Upper lobe of left lung (tissue), 6 donors: ENCODE measurements at regions not wholly inside any gene's neighbourhood (a gene's known extent, or its start where the extent isn't known, plus 50 kb on each side); places are given as distances from the start of the nearest gene placed in this dataset.
"Not testable (repeated sequence)": the region's sequence is repeated elsewhere in the genome, so short reads cannot be mapped to it uniquely, and the experiment has no call there.

Experiments used
- ATAC-seq, 2 donors: fragments of 200-7000 bp; cut with Tn5 transposase; one replicate each; pipeline ENCODE4 v1.9.1; 2022; ENCODE audit warnings: mild to moderate bottlenecking in 2 of 2, moderate library complexity in 2 of 2; ENCODE audit not compliant: low FRiP score in 2 of 2
- DNase-seq, 2 donors: peaks; one replicate each; pipeline ENCODE4 v3.0.0-alpha.2; 2019 to 2020
- H3K27ac ChIP-seq, 4 donors: fragments of 200-600 bp; sonication (generic); one replicate each; pipeline ENCODE4 v1.5.1; 2016 to 2019
- H3K27me3 ChIP-seq, 4 donors: fragments of 200-600 bp; sonication (generic); one replicate each; pipeline ENCODE4 v1.5.1; 2017 to 2019
- H3K36me3 ChIP-seq, 4 donors: fragments of 200-600 bp; sonication (generic); one replicate each; pipeline ENCODE4 v1.5.1; 2016 to 2019
- H3K4me1 ChIP-seq, 4 donors: fragments of 200-600 bp; sonication (generic); one replicate each; pipeline ENCODE4 v1.5.1; 2018 to 2019
- H3K4me3 ChIP-seq, 4 donors: fragments of 200-600 bp; sonication (generic); one replicate each; pipeline ENCODE4 v1.5.1; 2017 to 2019; ENCODE audit warnings: mild to moderate bottlenecking in 2 of 4, moderate library complexity in 1 of 4
- H3K9me3 ChIP-seq, 4 donors: fragments of 200-600 bp; sonication (generic); one replicate each; pipeline ENCODE4 v1.5.1; 2018 to 2019
- EP300 ChIP-seq, 4 donors: sonication (generic); formaldehyde crosslinking; IDR thresholded peaks; one replicate each; pipeline ENCODE4 v1.5.1; 2017; ENCODE audit warnings: antibody characterized with exemption in 4 of 4, control low read depth in 2 of 4
- POLR2A ChIP-seq, 4 donors: fragments of 450-650 bp; IDR thresholded peaks; one replicate each; pipeline ENCODE4 v1.5.1; 2016 to 2017; ENCODE audit warnings: antibody characterized with exemption in 4 of 4, mild to moderate bottlenecking in 2 of 4
- POLR2AphosphoS5 ChIP-seq, 2 donors: sonication (generic); formaldehyde crosslinking; IDR thresholded peaks; one replicate each; pipeline ENCODE4 v1.5.1; 2017; ENCODE audit warnings: antibody characterized with exemption in 2 of 2
- WGBS, 2 donors: methylation state at CpG; one replicate each; pipeline ENCODE4 v1.1.5; 2017 to 2018; 5-methylcytosine and 5-hydroxymethylcytosine counted together
- TF ChIP-seq, protein P1 (sequence below), 6 experiments: fragments of 450-650 bp in 4 of 6; fragments of 200-600 bp in 2 of 6; sonication (generic) in 2 of 6; IDR thresholded peaks; one replicate each; pipeline ENCODE4 v1.5.1; 2016 to 2019; ENCODE audit warnings: antibody characterized with exemption in 6 of 6
- donor health status: DM: no; HTN: no; CAD: no; lungs with moderate emphysema.
- donor health status: DM: no; HTN: yes; CAD: no; lungs with severe emphysema.

DNA sequence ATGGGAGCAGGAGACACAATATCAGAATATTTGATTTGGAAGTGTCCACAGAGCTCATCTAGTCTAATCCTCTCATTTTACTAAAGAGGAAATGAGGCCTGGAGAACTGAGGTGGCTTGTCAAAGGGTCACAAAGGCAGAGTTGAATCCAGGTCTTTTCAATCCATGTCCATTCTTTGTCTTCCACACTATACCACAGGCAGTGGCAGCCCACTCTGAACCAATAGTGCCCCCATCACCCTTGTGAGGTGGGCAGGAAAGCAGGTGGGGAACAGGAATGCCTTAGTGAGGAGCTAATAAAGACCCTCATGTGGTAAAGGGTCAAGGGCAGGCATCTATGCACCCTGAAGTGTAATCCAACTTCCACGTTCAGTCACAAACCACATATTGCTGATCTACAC lies 134.8 kb upstream of the EGLN3 start:
- 81 to 87% methylated on average over 1 of the region's 1 CpG for WGBS, 2 donors
- DNase-seq = no peak
- ATAC-seq = no peak
- Histone ChIP-seq H3K36me3 (no peaks in the 10 kb centered on the region), H3K4me3 (no peak overlapping the region), H3K27ac (no peak overlapping the region), H3K27me3 (no peaks in the 10 kb centered on the region), H3K9me3 (no peaks in the 10 kb centered on the region), H3K4me1 (peaks cover 5 to 9% (median 6%) of the 10 kb centered on the region in 4 donors)
- TF ChIP-seq, protein P1, sequence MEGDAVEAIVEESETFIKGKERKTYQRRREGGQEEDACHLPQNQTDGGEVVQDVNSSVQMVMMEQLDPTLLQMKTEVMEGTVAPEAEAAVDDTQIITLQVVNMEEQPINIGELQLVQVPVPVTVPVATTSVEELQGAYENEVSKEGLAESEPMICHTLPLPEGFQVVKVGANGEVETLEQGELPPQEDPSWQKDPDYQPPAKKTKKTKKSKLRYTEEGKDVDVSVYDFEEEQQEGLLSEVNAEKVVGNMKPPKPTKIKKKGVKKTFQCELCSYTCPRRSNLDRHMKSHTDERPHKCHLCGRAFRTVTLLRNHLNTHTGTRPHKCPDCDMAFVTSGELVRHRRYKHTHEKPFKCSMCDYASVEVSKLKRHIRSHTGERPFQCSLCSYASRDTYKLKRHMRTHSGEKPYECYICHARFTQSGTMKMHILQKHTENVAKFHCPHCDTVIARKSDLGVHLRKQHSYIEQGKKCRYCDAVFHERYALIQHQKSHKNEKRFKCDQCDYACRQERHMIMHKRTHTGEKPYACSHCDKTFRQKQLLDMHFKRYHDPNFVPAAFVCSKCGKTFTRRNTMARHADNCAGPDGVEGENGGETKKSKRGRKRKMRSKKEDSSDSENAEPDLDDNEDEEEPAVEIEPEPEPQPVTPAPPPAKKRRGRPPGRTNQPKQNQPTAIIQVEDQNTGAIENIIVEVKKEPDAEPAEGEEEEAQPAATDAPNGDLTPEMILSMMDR (IDR thresholded peaks at IDR 0.05) = no peak

- Histone ChIP-seq H3K27me3 (no peaks in the 10 kb centered on the region), H3K27ac (no peak overlapping the region), H3K36me3 (no peaks in the 10 kb centered on the region), H3K4me1 (peaks cover 5 to 9% (median 6%) of the 10 kb centered on the region in 4 donors), H3K4me3 (no peak overlapping the region), H3K9me3 (no peaks in the 10 kb centered on the region)
- 46 to 57% methylated on average over 6 of the region's 6 CpGs for WGBS, 2 donors
- DNase-seq = no peak
- TF ChIP-seq EP300 (IDR thresholded peaks at IDR 0.05) (no peak), POLR2A (IDR thresholded peaks at IDR 0.05) (no peak), POLR2AphosphoS5 (IDR thresholded peaks at IDR 0.05) (no peak)
- TF ChIP-seq, protein P1 (IDR thresholded peaks at IDR 0.05) = no peak
- ATAC-seq = no peak
These were observed 130.8 kb upstream of the EGLN3 start for GRCh38 chr14:34081576-34082136.

DNA sequence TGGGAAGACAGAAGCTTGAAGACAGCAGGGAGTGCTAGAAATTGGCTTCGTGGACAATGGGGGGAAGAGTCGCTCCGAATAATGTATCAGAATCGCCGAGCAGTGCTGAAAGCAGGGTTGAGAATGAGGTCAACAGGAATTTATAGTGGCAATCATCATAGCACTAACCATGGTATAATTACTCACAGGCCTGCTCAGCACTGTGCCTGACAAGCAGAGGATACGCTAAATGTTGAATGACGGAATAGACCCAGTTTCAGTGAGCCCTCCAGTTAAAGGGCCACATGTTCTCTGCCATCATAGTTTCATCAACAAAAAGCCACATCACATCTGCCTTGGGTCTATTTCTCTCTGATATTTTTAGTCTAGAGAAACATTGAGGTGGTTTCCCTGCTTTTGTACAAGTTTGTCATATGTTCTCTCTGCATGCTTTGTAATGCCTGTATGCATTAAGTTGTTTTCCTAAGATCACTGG lies 130.3 kb upstream of the EGLN3 start:
- Histone ChIP-seq H3K27ac (no peak overlapping the region), H3K9me3 (no peaks in the 10 kb centered on the region), H3K27me3 (no peaks in the 10 kb centered on the region), H3K4me1 (peaks cover 5 to 9% (median 6%) of the 10 kb centered on the region in 4 donors), H3K36me3 (no peaks in the 10 kb centered on the region), H3K4me3 (no peak overlapping the region)
- DNase-seq (no peak), ATAC-seq (peak in 1 of 2 donors; percentile 34)
- 78 to 87% methylated on average over 7 of the region's 7 CpGs for WGBS, 2 donors
- TF ChIP-seq POLR2A (IDR thresholded peaks at IDR 0.05) = no peak
- no peak for TF ChIP-seq POLR2AphosphoS5 (IDR thresholded peaks at IDR 0.05)
- TF ChIP-seq, protein P1 (IDR thresholded peaks at IDR 0.05) = no peak

- not testable (repeated sequence) for H3K27ac ChIP-seq
- 94 to 97% methylated on average over 2 of the region's 4 CpGs for WGBS, 2 donors
These were observed 128.8 kb upstream of the EGLN3 start for GRCh38 chr14:34079643-34080042.

DNA sequence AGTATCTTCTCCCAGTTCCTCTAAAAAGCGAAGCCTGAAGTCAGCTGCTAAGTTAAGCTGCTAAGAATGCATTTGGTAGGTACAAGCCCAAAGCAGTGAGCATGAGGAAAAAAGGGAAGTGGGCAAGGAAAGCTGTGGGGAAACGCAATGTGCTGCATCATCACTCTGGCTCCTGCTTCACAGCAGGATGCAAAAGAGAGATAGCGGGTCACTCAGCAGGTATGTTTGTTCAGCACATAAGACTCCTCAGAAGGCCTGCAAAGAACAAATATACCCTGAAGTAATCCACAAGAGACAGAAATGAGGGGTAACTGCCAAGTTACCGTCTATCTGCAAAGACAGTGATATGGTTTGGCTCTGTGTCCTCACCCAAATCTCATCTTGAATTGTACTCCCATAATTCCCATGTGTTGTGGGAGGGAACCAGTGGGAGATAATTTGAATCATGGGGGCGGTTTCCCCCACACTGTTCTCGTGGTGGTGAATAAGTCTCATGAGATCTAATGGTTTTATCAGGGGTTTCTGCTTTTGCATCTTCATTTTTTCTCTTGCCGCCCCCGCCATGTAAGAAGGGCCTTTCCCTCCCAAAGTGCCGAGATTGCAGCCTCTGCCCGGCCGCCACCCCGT lies 127.4 kb upstream of the EGLN3 start:
- peak; percentile 61 to 75 for ATAC-seq
- Histone ChIP-seq H3K4me3 (no peak overlapping the region), H3K4me1 (peaks cover 5 to 9% (median 6%) of the 10 kb centered on the region in 4 donors), H3K27ac (no peak overlapping the region), H3K9me3 (no peaks in the 10 kb centered on the region), H3K27me3 (no peaks in the 10 kb centered on the region), H3K36me3 (no peaks in the 10 kb centered on the region)
- no peak for DNase-seq
- TF ChIP-seq, protein P1 (IDR thresholded peaks at IDR 0.05) = no peak
- no peak for TF ChIP-seq POLR2AphosphoS5 (IDR thresholded peaks at IDR 0.05)
- no peak for TF ChIP-seq EP300 (IDR thresholded peaks at IDR 0.05)
- WGBS, 2 donors = 76 to 81% methylated on average over 12 of the region's 12 CpGs

More at GRCh38 chr14:34079643-34080042, 128.8 kb upstream of the EGLN3 start:
- not testable (repeated sequence) for H3K9me3 ChIP-seq, DNase-seq, H3K36me3 ChIP-seq, H3K27me3 ChIP-seq, H3K4me1 ChIP-seq, H3K4me3 ChIP-seq, ATAC-seq
